ENCODE measurements at regions not wholly inside any gene's neighbourhood (a gene's known extent, or its start where the extent isn't known, plus 50 kb on each side); places are given as distances from the start of the nearest gene placed in this dataset.
"Not testable (repeated sequence)": the region's sequence is repeated elsewhere in the genome, so short reads cannot be mapped to it uniquely, and the experiment has no call there.

DNA sequence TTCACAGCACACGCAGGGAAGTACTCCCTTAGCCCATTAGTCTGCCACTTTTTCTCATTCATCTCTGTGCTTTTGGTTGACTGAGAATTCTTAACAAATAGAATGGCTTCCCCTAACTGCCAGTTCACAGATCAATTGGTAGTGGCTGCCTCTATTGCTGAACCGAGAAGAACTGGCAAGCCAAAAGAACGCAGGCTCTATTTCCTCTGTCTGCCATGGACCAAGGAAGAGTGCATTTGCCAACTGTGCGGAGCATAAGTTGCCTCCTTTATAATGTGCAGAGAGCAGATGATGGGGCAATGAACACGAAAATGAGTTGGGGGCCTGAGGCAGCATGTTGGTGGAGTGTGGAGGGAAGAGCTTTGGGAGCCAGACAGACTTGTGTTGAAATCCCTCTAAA, 483.1 kb upstream of the CAMK1G start:
- FAIRE-seq, result no peak

DNA sequence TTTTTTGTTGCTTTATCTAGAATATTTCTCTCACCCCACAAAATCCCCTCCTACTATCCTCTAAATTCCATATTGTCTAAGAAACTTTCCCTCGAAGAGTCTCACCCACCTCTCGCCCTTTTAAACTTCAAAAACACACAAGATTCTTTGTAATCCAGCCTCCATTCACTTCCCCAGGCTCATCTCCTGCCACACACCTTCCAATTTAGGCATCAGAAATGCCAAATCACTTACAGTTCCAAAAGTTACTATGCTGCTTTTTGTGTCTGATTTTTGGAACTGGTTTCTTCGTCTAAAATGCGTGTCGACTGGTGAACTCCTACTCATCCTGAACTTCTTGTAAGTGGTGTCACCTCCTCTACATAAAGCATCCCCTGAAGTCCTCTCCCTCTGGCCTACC, 482.4 kb upstream of the CAMK1G start:
- no peak for FAIRE-seq

DNA sequence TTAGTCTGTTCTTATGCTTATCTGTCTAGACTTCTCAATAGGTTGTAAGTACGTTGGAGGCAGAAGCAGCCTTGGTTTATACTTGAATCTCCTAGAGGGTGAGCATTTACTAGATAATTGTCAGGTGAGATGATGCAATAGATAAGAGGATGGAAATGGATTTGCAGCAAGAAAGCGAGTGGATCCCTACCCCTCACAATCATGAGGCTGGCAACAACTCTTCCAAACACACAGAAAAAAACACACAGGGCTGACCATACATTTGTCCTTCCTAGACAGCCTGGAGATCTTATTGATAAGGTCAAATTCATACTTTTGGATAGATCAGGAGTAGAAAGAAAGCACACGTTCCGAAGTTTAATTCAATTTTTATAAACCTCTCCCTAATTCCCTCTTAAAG, 481.4 kb upstream of the CAMK1G start:
- no peak for FAIRE-seq

DNA sequence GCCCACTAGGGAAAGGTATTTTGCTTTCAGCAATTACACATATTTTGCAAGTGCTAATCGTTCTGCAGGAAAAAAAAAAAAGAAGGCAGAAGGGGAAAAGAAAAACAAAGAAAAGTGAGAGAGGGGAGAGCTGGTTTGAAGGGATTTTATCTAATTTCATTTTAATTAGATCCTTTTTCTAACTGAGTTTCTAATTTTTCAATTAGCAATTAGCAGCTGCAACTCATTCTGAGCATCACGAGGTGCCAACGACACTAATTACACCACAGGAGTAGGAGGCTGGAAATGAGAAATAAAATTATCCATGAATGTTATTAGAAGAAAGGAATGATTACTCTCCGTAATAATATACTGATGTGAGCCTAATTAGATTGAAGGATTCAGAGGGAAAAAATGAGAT, 481.0 kb upstream of the CAMK1G start:
- no peak for FAIRE-seq

DNA sequence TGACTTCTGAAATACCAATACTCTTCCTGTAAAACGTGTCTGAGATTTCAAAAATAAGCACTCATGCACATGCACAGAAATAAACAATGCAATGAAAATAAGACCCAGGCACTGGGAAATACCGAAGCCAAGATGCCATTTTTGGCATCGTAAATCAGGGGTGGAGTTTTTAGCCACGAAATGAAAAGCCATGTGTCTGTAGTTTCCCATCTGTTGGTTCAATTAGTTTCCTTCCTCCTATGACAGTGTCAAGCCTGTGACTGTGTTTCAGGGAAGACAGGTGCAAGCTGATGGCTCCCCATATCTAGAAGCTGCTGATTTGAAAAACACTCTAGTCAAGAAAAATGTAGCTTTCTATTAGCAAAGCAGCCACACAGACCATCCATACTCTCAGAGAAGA, 480.4 kb upstream of the CAMK1G start:
- FAIRE-seq, result no peak

DNA sequence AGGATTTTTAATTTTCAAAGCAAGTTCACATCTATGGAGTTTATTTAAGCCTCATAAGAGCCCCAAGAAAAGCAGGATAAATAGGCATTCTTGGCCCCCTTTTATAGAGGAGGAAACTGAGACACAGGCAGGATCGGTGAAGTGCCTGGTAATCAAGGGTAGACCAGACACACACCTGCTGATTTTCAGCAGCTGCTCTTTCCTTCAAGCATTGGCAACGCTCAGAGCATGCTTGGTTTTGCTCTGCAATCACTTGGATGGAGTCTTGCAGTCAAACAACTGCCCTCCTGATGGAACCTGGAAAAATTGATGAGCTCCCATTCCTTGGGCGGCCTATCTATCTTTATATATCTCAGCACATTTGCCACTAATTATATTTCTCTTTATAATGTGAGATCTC, 478.9 kb upstream of the CAMK1G start:
- no peak for FAIRE-seq

DNA sequence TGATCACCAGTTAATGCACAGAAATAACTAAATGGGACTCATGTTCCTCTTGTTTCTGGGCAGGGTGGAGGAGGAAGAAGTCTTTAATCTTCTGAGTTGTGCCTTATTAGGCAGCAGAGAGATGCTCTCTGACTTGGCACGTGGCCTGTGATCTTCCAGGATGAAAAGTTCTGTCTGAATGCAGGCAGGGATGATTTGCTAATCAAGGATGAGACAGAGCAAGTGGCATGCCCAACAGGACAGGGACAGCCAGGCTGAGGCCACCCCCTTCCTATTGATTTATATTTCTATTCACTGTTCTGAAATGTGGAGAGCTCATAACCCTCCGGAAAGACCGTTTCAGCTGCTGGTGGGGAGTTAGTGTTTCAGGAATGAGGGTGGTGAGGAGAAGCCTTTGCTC, 477.8 kb upstream of the CAMK1G start:
- no peak for FAIRE-seq

DNA sequence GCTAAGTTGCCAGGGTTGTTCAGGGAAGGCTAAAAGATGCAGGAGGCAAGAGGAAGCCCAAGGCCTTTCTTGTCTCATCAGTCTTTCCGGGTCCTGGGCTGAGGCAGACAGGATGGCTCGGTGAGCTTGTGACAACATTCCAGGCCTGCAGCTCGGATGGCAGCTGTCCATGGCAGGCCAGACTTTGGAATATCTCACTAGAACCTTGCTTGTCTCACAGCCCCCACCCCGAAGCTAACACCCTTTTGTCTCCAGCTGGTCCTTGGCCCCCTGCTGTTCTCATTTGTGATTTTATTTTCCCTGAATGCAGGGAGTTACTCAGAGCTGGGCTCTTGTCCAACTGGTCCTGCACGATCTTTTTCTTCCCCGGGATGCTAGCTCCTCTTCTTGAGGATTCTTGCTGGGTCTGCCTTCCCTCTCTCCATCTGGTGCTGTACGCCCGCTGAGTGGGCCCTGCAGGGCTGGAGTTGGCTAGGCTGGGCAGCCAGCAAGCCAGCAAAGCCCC, 477.2 kb upstream of the CAMK1G start:
- no peak for FAIRE-seq

DNA sequence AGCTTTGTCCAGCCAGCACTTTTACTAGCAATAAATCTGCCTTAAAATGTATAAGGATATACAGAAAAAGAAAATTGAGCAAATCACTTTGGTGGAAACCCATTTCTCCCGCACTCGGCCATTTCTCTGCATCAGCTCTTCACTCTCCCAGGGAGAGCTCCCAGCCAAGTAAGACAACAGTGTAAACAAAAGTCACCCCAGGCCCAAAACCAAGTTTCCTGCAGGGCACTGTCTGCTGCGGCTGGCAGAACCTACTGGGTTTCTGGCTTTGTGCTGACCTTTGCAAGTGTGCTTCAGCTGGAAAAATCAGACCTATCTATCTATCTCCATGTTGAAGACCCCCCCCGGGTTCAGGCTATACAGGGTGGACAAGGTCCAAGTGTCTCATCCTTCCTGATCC, 476.7 kb upstream of the CAMK1G start:
- no peak for FAIRE-seq

DNA sequence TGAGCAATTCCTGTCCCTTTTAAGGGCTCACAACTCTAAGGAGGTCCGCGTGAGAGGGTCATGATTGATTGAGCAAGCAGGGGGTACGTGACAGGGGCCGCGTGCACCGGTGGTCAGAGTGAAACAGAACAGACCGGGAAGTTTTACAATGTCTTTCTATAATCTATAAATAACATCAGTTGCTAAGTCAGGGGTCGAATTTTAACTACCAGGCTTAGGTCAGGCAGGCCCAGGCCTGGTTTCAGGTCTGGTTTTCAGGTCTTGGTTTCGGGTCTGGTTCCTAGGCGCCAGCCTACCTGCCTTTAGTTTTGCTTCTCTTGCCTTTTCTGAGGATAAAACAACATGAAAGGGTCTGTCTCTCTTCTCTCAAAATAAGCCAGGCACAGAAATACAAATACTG, 476.0 kb upstream of the CAMK1G start:
- FAIRE-seq, result no peak

DNA sequence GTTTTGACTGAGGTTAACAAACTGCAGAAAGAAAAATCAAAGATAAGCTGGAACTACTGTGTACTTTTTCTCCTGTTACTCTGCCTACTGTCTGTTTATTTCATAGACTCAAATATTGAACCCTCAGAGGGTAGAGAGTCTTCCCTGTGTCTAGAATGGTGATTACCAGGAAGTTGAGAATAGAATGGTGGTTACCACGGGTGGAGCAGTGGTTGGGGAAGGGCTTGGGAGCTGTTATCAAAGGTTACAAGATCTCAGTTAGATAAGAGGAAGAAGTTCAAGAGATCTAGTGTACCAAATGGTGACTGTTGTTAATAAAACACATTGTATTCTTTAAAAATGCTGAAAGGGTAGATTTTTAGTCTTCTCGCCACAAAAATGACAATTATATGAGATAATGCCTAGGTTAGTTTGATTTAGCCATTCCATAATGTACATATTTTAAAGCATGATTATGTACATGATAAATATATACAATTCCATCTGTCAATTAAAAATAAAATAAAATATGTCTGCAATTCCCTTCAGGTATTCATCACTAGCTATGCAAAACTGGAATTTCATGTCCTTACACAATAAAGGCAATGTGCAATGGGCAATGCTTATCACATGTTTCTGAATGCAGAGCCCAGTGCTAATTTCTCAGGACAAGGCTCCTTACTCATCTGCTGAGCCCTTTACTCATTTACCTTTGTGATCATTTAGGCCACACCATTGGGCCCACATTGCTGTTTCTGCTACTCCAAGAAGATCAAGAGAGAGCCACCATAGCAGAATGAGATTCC, 474.3 kb upstream of the CAMK1G start:
- FAIRE-seq, result no peak

DNA sequence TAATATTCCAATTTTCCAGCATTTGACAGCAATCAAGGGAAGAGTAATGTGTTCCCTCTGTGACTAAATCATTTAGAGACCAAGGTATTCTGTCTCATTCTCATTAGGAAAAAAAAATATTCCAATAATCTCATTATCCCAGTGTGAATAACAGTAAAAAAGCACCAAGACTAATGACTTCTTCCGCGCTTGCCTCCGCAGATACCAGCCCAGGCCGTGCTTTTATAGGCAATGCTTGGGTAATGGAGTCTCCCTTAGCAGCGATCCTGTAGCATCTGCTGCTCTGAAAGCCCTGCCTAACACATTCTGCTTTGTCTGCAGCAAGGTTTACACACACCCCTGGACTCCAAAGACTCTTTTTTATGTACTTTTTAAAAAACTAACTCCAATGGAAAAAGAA, 470.0 kb upstream of the CAMK1G start:
- no peak for FAIRE-seq

DNA sequence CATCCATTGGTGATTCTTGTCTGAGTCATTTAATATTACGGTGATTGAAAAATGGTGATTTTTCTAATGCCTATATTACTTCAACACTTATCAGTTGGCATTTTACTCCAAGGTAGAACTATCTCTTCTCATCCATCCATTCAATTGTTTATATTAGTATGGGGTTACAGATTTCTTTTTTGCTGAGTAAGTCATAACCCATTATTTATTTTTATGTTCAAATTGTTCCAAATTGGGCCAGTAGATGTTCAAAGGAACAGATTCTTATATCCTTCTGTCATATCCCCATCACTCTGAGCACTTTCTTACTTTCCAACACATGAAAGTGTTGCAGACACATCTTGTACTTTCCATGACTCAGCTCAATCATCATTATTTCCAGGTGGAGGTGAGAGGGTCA, 466.8 kb upstream of the CAMK1G start:
- FAIRE-seq, result no peak

DNA sequence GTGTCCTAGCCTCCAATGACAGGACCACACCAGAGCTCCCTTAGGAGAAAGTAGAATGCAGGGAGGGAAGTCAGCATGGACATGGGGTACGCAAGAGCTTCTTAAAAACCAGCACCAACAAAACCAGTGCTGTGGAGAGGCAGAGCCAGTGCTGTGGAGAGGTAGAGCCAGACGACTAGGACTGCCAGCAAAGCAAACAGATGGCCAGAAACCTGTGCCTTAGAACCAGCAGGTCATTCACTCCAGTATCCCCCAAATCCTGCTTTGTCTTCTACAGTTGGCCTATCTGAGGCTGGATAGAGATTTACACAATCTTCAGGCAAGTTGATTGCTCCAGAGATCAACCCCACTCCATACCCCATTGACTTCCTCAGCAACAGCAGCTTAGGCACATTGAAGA, 459.9 kb upstream of the CAMK1G start:
- FAIRE-seq, result no peak

DNA sequence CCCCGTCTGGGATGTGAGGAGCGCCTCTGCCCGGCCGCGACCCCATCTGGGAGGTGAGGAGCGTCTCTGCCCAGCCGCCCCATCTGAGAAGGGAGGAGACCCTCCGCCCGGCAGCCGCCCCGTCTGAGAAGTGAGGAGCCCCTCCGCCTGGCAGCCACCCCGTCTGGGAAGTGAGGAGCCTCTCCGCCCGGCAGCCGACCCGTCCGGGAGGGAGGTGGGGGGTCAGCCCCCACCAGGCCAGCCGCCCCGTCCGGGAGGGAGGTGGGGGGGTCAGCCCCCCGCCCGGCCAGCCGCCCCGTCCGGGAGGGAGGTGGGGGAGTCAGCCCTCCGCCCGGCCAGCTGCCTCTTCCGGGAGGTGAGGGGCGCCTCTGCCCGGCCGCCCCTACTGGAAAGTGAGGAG, 454.4 kb upstream of the CAMK1G start:
- FAIRE-seq, result not testable (repeated sequence)

DNA sequence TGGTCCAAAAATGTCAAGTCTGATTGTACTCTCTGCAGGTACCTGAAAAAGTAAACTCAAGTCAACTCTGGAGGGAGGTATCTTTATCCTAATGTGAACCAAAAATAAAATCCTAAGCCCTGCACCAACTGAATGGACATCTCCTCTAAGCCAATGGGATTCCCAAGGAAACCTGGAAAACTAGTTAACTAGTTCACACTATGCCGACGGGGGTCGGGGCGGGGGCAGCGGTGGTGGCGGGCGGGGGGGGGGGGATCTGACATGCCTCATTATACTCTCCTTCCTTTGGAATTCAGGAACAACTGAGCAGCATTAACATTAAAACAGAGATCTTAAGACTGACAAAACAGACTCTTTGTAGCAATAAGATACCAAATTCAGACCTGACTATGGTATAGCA, 452.6 kb upstream of the CAMK1G start:
- no peak for FAIRE-seq

DNA sequence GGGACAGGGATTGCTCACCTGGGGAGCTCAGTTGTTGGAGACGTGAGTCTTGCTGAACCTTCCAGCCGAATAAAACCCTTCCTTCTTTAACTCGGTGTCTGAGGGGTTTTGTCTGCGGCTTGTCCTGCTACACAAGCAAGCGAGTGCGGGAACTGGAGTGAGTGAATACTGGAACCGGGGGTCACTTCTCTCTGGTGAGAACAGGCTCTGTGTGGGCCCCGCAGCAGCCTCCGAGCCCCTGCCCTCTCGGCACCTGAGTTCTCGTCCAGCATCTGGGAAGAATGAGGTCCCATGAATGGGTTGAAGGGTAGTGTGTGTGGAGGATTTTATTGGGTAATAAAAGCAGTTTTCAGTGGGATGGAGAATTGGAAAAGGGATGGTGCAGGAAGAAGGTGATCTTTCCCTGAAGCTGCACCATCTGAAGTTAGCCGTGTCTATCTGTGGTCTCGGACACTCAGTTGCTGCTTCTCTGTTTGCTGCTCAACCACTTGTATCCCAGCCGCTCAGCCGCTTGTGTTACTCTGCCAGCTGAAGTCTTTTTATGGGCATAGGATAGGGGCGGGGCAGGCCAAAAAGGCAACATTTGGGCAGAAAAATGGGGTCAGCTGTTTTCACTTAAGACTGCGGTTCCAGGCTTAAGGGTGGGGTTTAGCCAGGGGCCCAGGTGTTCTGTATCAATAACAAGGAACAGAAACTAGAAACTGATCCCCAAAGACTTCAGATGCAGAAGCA, 450.6 kb upstream of the CAMK1G start:
- no peak for FAIRE-seq

DNA sequence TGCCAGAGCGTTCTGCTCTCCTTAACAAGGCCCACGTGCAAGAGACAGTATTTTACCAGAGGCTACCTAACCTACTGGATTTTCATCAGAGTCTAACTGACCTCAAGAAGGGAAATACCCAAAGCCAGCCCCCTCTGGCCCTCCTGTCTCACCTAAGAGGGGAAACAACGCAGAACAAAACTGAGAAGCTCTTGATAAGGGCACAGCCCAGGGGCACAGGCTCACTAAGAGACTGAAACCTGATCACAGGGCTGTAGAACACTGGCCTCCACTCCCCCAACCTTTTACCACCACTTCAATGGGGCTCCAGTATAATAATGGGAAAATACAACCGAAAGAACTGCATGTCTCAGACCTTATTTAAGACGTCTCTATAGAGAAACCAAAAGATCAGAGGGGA, 449.5 kb upstream of the CAMK1G start:
- FAIRE-seq, result no peak

DNA sequence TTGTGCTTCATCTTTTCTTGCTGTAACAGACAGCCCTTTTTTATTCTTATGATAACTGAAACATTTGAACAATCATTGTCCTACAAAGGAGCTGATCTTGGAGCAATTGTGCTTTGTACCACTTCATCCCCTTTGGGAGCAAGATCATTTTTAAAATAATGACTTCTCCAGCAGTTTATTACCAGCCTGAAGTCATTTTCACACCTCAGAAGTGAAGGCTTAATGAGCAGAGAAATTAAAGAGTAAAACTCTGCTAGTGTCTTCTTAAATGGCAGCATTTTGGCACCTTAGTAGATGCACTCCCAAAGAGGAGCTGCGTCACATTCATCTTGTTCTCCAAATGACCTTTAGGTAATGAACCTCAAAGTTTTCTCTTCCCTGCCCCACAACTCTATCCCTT, 439.6 kb upstream of the CAMK1G start:
- FAIRE-seq, result no peak

DNA sequence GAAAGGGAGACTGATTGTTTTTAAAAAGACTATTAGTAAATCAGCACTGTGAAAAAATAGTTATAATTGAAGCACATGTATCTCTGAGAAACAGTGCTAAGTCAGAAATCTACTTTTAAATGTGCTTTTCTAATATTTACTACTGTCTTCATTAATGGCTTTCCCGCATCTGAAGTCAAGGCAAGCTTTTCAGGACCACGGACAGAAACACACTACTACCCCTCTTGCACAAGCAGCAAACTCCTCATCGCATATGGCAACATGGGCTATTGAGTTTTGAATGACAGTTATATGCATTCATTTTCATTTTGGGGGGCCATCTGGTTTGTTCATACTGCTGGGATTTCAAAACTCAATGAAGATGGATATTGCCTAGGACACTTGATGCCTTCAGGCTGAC, 433.4 kb upstream of the CAMK1G start:
- FAIRE-seq, result no peak

DNA sequence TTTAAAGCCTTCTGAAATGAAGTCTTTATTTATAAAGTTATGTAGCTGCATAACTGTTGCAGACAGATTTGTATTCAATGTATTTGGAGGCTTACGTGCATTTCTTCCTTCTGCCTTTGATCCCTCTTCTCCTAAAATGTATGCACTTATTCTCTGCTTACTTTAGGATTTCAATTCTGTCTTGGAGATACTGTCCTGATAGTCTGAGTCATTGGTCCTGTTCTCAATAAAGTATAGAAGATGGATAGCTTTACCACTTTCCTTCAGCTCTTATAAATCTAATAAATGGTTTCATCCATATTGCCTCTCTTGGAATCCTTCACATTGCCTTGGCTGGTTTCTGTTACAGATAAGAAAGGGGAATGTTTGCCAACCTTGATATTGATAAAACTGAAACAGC, 430.1 kb upstream of the CAMK1G start:
- no peak for FAIRE-seq

DNA sequence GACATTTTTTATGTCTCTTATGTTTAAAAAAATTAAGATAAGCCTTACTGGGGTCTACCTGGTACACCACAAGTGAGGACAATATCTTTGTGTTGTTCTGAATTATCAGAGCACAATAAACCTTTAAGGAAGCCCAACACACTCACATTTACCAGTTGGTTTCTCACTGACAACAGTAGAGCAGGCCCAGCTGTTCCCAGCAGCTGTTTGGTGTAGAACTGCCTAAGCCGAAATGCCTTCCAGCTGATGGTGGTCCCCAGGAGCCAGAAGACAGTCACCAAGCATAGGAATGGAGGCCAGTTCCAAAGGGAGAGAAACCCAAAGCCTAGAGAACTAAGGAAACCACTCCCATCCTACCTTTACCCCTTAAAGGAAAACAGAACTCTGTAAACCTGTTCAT, 428.6 kb upstream of the CAMK1G start:
- FAIRE-seq, result no peak

DNA sequence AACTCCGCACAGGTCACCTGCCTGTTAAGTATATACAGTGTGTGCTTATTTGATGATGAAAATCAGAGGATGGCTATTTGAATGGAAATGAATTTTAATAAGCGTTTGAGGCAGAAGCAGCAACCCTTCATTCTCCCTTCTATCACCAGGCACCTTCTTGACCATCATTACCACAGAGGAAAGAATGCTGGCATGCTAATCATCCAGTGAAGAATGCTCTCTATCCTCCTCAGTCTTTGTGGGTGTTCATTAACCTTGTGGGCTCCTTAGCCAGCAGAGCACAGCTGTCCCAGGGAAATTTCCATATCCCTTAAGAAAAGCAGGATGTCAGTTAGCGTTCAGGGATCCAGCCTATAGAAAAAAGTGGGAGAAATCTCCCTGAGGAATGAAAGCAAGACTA, 428.0 kb upstream of the CAMK1G start:
- no peak for FAIRE-seq

DNA sequence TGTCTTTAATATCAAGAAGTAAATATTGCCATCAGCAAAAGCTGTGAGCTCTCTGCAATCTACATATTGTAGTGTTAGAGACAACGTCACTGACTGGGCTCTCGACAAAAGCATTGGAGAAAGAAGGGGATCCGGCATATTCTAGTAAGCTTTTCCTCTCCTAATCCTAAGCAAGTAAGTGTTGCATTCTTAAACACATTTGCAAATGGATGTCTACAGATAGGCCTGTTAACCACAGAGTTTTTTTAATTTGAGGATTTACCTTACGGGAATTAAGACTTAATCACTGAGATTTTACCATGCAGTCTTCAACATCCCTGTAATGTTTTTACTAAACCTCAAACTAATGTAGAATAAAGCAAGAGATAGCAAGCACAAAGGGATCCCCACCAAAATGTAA, 426.5 kb upstream of the CAMK1G start:
- FAIRE-seq, result no peak
